ENCODE measurements at regions not wholly inside any gene's neighbourhood (a gene's known extent, or its start where the extent isn't known, plus 50 kb on each side); places are given as distances from the start of the nearest gene placed in this dataset.

GRCh38 chr4:124946696-124947095, 234.2 kb upstream of the ANKRD50 start:
- H3K4me3 Mint-ChIP-seq (ENCODE audit: unreplicated experiment): no peak overlapping the region
- no peaks in the 10 kb centered on the region for H3K36me3 Mint-ChIP-seq (ENCODE audit: unreplicated experiment)
- H3K4me1 Mint-ChIP-seq (ENCODE audit: low read depth, unreplicated experiment): no peaks in the 10 kb centered on the region
- no peak for DNase-seq
- H3K9me3 Mint-ChIP-seq (ENCODE audit: unreplicated experiment): no peaks in the 10 kb centered on the region
- TF ChIP-seq CTCF (IDR thresholded peaks at IDR 0.05; ENCODE audit: partially characterized antibody, unreplicated experiment): no peak
- no peak overlapping the region for H3K27ac Mint-ChIP-seq (ENCODE audit: unreplicated experiment)
- peaks cover 2% of the 10 kb centered on the region for H3K27me3 Mint-ChIP-seq (ENCODE audit: unreplicated experiment)

GRCh38 chr4:124945422-124945821, 232.9 kb upstream of the ANKRD50 start:
- TF ChIP-seq CTCF (IDR thresholded peaks at IDR 0.05; ENCODE audit: partially characterized antibody, unreplicated experiment): no peak
- no peaks in the 10 kb centered on the region for H3K4me1 Mint-ChIP-seq (ENCODE audit: low read depth, unreplicated experiment)
- no peak overlapping the region for H3K27ac Mint-ChIP-seq (ENCODE audit: unreplicated experiment)
- no peaks in the 10 kb centered on the region for H3K36me3 Mint-ChIP-seq (ENCODE audit: unreplicated experiment)
- DNase-seq: no peak
- H3K9me3 Mint-ChIP-seq (ENCODE audit: unreplicated experiment): no peaks in the 10 kb centered on the region
- H3K27me3 Mint-ChIP-seq (ENCODE audit: unreplicated experiment): peaks cover 2% of the 10 kb centered on the region
- H3K4me3 Mint-ChIP-seq (ENCODE audit: unreplicated experiment): no peak overlapping the region

- no peaks in the 10 kb centered on the region for H3K4me1 Mint-ChIP-seq (ENCODE audit: low read depth, unreplicated experiment)
- peaks cover 2% of the 10 kb centered on the region for H3K27me3 Mint-ChIP-seq (ENCODE audit: unreplicated experiment)
- no peak for DNase-seq
- no peaks in the 10 kb centered on the region for H3K36me3 Mint-ChIP-seq (ENCODE audit: unreplicated experiment)
- peak; percentile 42 for TF ChIP-seq CTCF (IDR thresholded peaks at IDR 0.05; ENCODE audit: partially characterized antibody, unreplicated experiment)
- H3K4me3 Mint-ChIP-seq (ENCODE audit: unreplicated experiment): no peak overlapping the region
- no peak overlapping the region for H3K27ac Mint-ChIP-seq (ENCODE audit: unreplicated experiment)
- H3K9me3 Mint-ChIP-seq (ENCODE audit: unreplicated experiment): no peaks in the 10 kb centered on the region
Observed at GRCh38 chr4:124943938-124944337, 231.4 kb upstream of the ANKRD50 start.

GRCh38 chr4:124943145-124943889, 230.8 kb upstream of the ANKRD50 start:
- peaks cover 2% of the 10 kb centered on the region for H3K27me3 Mint-ChIP-seq (ENCODE audit: unreplicated experiment)
- no peaks in the 10 kb centered on the region for H3K4me1 Mint-ChIP-seq (ENCODE audit: low read depth, unreplicated experiment)
- no peak for TF ChIP-seq CTCF (IDR thresholded peaks at IDR 0.05; ENCODE audit: partially characterized antibody, unreplicated experiment)
- H3K4me3 Mint-ChIP-seq (ENCODE audit: unreplicated experiment): no peak overlapping the region
- no peaks in the 10 kb centered on the region for H3K36me3 Mint-ChIP-seq (ENCODE audit: unreplicated experiment)
- DNase-seq: no peak
- H3K27ac Mint-ChIP-seq (ENCODE audit: unreplicated experiment): no peak overlapping the region
- no peaks in the 10 kb centered on the region for H3K9me3 Mint-ChIP-seq (ENCODE audit: unreplicated experiment)

- no peak overlapping the region for H3K27ac Mint-ChIP-seq (ENCODE audit: unreplicated experiment)
- no peaks in the 10 kb centered on the region for H3K36me3 Mint-ChIP-seq (ENCODE audit: unreplicated experiment)
- H3K4me3 Mint-ChIP-seq (ENCODE audit: unreplicated experiment): no peak overlapping the region
- H3K4me1 Mint-ChIP-seq (ENCODE audit: low read depth, unreplicated experiment): peaks cover 3% of the 10 kb centered on the region
- no peak for DNase-seq
- H3K9me3 Mint-ChIP-seq (ENCODE audit: unreplicated experiment): no peaks in the 10 kb centered on the region
- no peak for TF ChIP-seq CTCF (IDR thresholded peaks at IDR 0.05; ENCODE audit: partially characterized antibody, unreplicated experiment)
- peaks cover 4% of the 10 kb centered on the region for H3K27me3 Mint-ChIP-seq (ENCODE audit: unreplicated experiment)
Observed at GRCh38 chr4:124941267-124941666, 228.7 kb upstream of the ANKRD50 start.
